ENCODE measurements at regions not wholly inside any gene's neighbourhood (a gene's known extent, or its start where the extent isn't known, plus 50 kb on each side); places are given as distances from the start of the nearest gene placed in this dataset.
"Not testable (repeated sequence)": the region's sequence is repeated elsewhere in the genome, so short reads cannot be mapped to it uniquely, and the experiment has no call there.

- H3K36me3 ChIP-seq (ENCODE audit: control insufficient read depth, insufficient read depth, low read length); H3K4me1 ChIP-seq (ENCODE audit: control insufficient read depth, insufficient read depth, low read length); DNase-seq (ENCODE audit: low read depth in 4 of 6, low spot score in 6 of 6); H3K4me3 ChIP-seq (ENCODE audit: low read depth, low read length); H3K27me3 ChIP-seq (ENCODE audit: control insufficient read depth, insufficient read depth, low read length); H3K9me3 ChIP-seq (ENCODE audit: control insufficient read depth, insufficient read depth, low read length); H3K27ac ChIP-seq (ENCODE audit: low read depth, low read length): not testable (repeated sequence)
- no CpG with 5 or more reads among the region's 5 CpGs for WGBS (ENCODE audit: insufficient coverage)
Measured at GRCh38 chr1:234809854-234810245, 199.9 kb upstream of the IRF2BP2 start.

- not testable (repeated sequence) for H3K27me3 ChIP-seq (ENCODE audit: control insufficient read depth, insufficient read depth, low read length); H3K27ac ChIP-seq (ENCODE audit: low read depth, low read length); H3K4me3 ChIP-seq (ENCODE audit: low read depth, low read length); H3K4me1 ChIP-seq (ENCODE audit: control insufficient read depth, insufficient read depth, low read length); H3K36me3 ChIP-seq (ENCODE audit: control insufficient read depth, insufficient read depth, low read length); H3K9me3 ChIP-seq (ENCODE audit: control insufficient read depth, insufficient read depth, low read length)
- 69% methylated on average over 6 of the region's 23 CpGs for WGBS (ENCODE audit: insufficient coverage)
- peak in 1 of 6 donors; percentile 29 for DNase-seq (ENCODE audit: low read depth in 4 of 6, low spot score in 6 of 6)
Measured at GRCh38 chr1:234808943-234809853, 199.2 kb upstream of the IRF2BP2 start.

- not testable (repeated sequence) for DNase-seq (ENCODE audit: low read depth in 4 of 6, low spot score in 6 of 6); H3K27ac ChIP-seq (ENCODE audit: low read depth, low read length)
- WGBS (ENCODE audit: insufficient coverage): no CpG with 5 or more reads among the region's 7 CpGs
Measured at GRCh38 chr1:234808459-234808858, 198.5 kb upstream of the IRF2BP2 start.

GRCh38 chr1:234807705-234808104 lies 197.7 kb upstream of the IRF2BP2 start:
- not testable (repeated sequence) for H3K4me3 ChIP-seq (ENCODE audit: low read depth, low read length); H3K27me3 ChIP-seq (ENCODE audit: control insufficient read depth, insufficient read depth, low read length); H3K36me3 ChIP-seq (ENCODE audit: control insufficient read depth, insufficient read depth, low read length); H3K4me1 ChIP-seq (ENCODE audit: control insufficient read depth, insufficient read depth, low read length); H3K27ac ChIP-seq (ENCODE audit: low read depth, low read length); DNase-seq (ENCODE audit: low read depth in 4 of 6, low spot score in 6 of 6); H3K9me3 ChIP-seq (ENCODE audit: control insufficient read depth, insufficient read depth, low read length)
- WGBS (ENCODE audit: insufficient coverage): no CpG with 5 or more reads among the region's 8 CpGs

More at GRCh38 chr1:234808459-234808858, 198.5 kb upstream of the IRF2BP2 start:
- H3K36me3 ChIP-seq (ENCODE audit: control insufficient read depth, insufficient read depth, low read length); H3K4me1 ChIP-seq (ENCODE audit: control insufficient read depth, insufficient read depth, low read length); H3K9me3 ChIP-seq (ENCODE audit: control insufficient read depth, insufficient read depth, low read length); H3K4me3 ChIP-seq (ENCODE audit: low read depth, low read length); H3K27me3 ChIP-seq (ENCODE audit: control insufficient read depth, insufficient read depth, low read length): not testable (repeated sequence)

- 83% methylated on average over 2 of the region's 7 CpGs for WGBS (ENCODE audit: insufficient coverage)
- H3K27me3 ChIP-seq (ENCODE audit: control insufficient read depth, insufficient read depth, low read length); H3K4me1 ChIP-seq (ENCODE audit: control insufficient read depth, insufficient read depth, low read length); H3K9me3 ChIP-seq (ENCODE audit: control insufficient read depth, insufficient read depth, low read length); H3K27ac ChIP-seq (ENCODE audit: low read depth, low read length); H3K4me3 ChIP-seq (ENCODE audit: low read depth, low read length); H3K36me3 ChIP-seq (ENCODE audit: control insufficient read depth, insufficient read depth, low read length): not testable (repeated sequence)
- DNase-seq (ENCODE audit: low read depth in 4 of 6, low spot score in 6 of 6): peak in 1 of 6 donors; percentile 29
Measured at GRCh38 chr1:234802586-234802985, 192.6 kb upstream of the IRF2BP2 start.

GRCh38 chr1:234801636-234802035 lies 191.7 kb upstream of the IRF2BP2 start:
- not testable (repeated sequence) for H3K27me3 ChIP-seq (ENCODE audit: control insufficient read depth, insufficient read depth, low read length); H3K4me3 ChIP-seq (ENCODE audit: low read depth, low read length); H3K9me3 ChIP-seq (ENCODE audit: control insufficient read depth, insufficient read depth, low read length); DNase-seq (ENCODE audit: low read depth in 4 of 6, low spot score in 6 of 6); H3K4me1 ChIP-seq (ENCODE audit: control insufficient read depth, insufficient read depth, low read length); H3K27ac ChIP-seq (ENCODE audit: low read depth, low read length); H3K36me3 ChIP-seq (ENCODE audit: control insufficient read depth, insufficient read depth, low read length)
- 91% methylated on average over 4 of the region's 4 CpGs for WGBS (ENCODE audit: insufficient coverage)

GRCh38 chr1:234801147-234801546 lies 191.2 kb upstream of the IRF2BP2 start:
- not testable (repeated sequence) for H3K27me3 ChIP-seq (ENCODE audit: control insufficient read depth, insufficient read depth, low read length); H3K4me3 ChIP-seq (ENCODE audit: low read depth, low read length); DNase-seq (ENCODE audit: low read depth in 4 of 6, low spot score in 6 of 6); H3K27ac ChIP-seq (ENCODE audit: low read depth, low read length); H3K36me3 ChIP-seq (ENCODE audit: control insufficient read depth, insufficient read depth, low read length); H3K4me1 ChIP-seq (ENCODE audit: control insufficient read depth, insufficient read depth, low read length); H3K9me3 ChIP-seq (ENCODE audit: control insufficient read depth, insufficient read depth, low read length)
- WGBS (ENCODE audit: insufficient coverage): no CpG with 5 or more reads among the region's 2 CpGs

- not testable (repeated sequence) for H3K9me3 ChIP-seq (ENCODE audit: control insufficient read depth, insufficient read depth, low read length); H3K36me3 ChIP-seq (ENCODE audit: control insufficient read depth, insufficient read depth, low read length); H3K27ac ChIP-seq (ENCODE audit: low read depth, low read length); H3K27me3 ChIP-seq (ENCODE audit: control insufficient read depth, insufficient read depth, low read length); DNase-seq (ENCODE audit: low read depth in 4 of 6, low spot score in 6 of 6); H3K4me1 ChIP-seq (ENCODE audit: control insufficient read depth, insufficient read depth, low read length); H3K4me3 ChIP-seq (ENCODE audit: low read depth, low read length)
- 73% methylated on average over 2 of the region's 5 CpGs for WGBS (ENCODE audit: insufficient coverage)
Measured at GRCh38 chr1:234800563-234800962, 190.6 kb upstream of the IRF2BP2 start.

- not testable (repeated sequence) for H3K4me1 ChIP-seq (ENCODE audit: control insufficient read depth, insufficient read depth, low read length); DNase-seq (ENCODE audit: low read depth in 4 of 6, low spot score in 6 of 6); H3K9me3 ChIP-seq (ENCODE audit: control insufficient read depth, insufficient read depth, low read length); H3K4me3 ChIP-seq (ENCODE audit: low read depth, low read length); H3K27ac ChIP-seq (ENCODE audit: low read depth, low read length); H3K27me3 ChIP-seq (ENCODE audit: control insufficient read depth, insufficient read depth, low read length); H3K36me3 ChIP-seq (ENCODE audit: control insufficient read depth, insufficient read depth, low read length)
- WGBS (ENCODE audit: insufficient coverage): no CpG with 5 or more reads among the region's 1 CpG
Measured at GRCh38 chr1:234799021-234799689, 189.2 kb upstream of the IRF2BP2 start.

- H3K4me1 ChIP-seq (ENCODE audit: control insufficient read depth, insufficient read depth, low read length); H3K36me3 ChIP-seq (ENCODE audit: control insufficient read depth, insufficient read depth, low read length); H3K27ac ChIP-seq (ENCODE audit: low read depth, low read length); H3K9me3 ChIP-seq (ENCODE audit: control insufficient read depth, insufficient read depth, low read length); DNase-seq (ENCODE audit: low read depth in 4 of 6, low spot score in 6 of 6); H3K4me3 ChIP-seq (ENCODE audit: low read depth, low read length); H3K27me3 ChIP-seq (ENCODE audit: control insufficient read depth, insufficient read depth, low read length): not testable (repeated sequence)
- no CpG with 5 or more reads among the region's 2 CpGs for WGBS (ENCODE audit: insufficient coverage)
Measured at GRCh38 chr1:234797216-234797615, 187.2 kb upstream of the IRF2BP2 start.

Data from spinal cord (tissue), 9 donors.